ENCODE measurements at regions not wholly inside any gene's neighbourhood (a gene's known extent, or its start where the extent isn't known, plus 50 kb on each side); places are given as distances from the start of the nearest gene placed in this dataset.

- TF ChIP-seq EZH2 (IDR thresholded peaks at IDR 0.05; ENCODE audit: low read length, missing control alignments), result no peak
- TF ChIP-seq CTCF (conservative IDR thresholded peaks at IDR 0.05 in 1 of 2, IDR thresholded peaks at IDR 0.05 in 1 of 2; ENCODE audit: low read depth in 1 of 2, low read length in 2 of 2), result peak; percentile 15 to 38
- no peaks in the 10 kb centered on the region for H4K20me1 ChIP-seq (ENCODE audit: control insufficient read depth, extremely low read depth, insufficient read depth, low read length)
- H3K4me3 ChIP-seq (replicated peaks in 1 of 4; ENCODE audit: control extremely low read depth in 1 of 4, insufficient read depth in 1 of 4, low read depth in 3 of 4, low read length in 4 of 4), result no peak overlapping the region
- H3K79me2 ChIP-seq (ENCODE audit: control insufficient read depth, insufficient read depth, low read length), result no peaks in the 10 kb centered on the region
- no peak overlapping the region for H3K4me2 ChIP-seq (ENCODE audit: extremely low read depth, insufficient read depth, low read length)
- H3K9ac ChIP-seq (ENCODE audit: insufficient read depth, low read length), result no peak overlapping the region
- no peaks in the 10 kb centered on the region for H3K4me1 ChIP-seq (ENCODE audit: control insufficient read depth, extremely low read depth, insufficient read depth, low read length)
- DNase-seq (ENCODE audit: low read depth in 2 of 2), result peak; percentile 53 to 71
- H3K9me3 ChIP-seq (ENCODE audit: control insufficient read depth, insufficient read depth, low read depth, low read length), result no peaks in the 10 kb centered on the region
- peaks cover 17% of the 10 kb centered on the region for H3K27me3 ChIP-seq (ENCODE audit: control insufficient read depth, insufficient read depth, low read length)
- no peak overlapping the region for H3K27ac ChIP-seq (ENCODE audit: insufficient read depth, low read length)
- H2AFZ ChIP-seq (ENCODE audit: low read length), result no peak overlapping the region
- H3K36me3 ChIP-seq (ENCODE audit: control insufficient read depth, insufficient read depth, low read length), result no peaks in the 10 kb centered on the region
These were observed 66.3 kb upstream of the GLI2 start for GRCh38 chr2:120669121-120669952.

DNA sequence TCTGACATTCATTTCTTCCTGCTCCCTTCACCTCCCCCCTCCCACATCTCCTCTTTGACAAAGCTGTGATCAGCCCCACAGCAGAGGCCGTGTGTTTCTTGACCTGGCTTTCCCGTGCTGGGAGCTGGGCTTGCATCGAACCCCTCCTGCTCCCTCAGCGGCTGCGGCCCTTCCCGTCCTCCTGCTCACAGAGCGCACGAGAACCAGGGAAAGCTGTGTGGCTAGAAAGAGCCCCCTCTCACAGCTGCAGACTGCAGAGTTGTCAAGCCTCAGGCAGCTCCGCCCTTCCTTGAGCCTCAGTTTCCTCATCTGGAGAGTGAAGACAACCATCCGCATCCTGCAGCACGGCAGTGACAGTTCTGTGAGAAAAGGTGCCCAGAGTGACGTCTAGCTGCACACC lies 65.7 kb upstream of the GLI2 start:
- no peak overlapping the region for H2AFZ ChIP-seq (ENCODE audit: low read length)
- DNase-seq (ENCODE audit: low read depth in 2 of 2), result no peak

GRCh38 chr2:120670371-120670770 lies 65.3 kb upstream of the GLI2 start:
- H3K4me2 ChIP-seq (ENCODE audit: extremely low read depth, insufficient read depth, low read length), result no peak overlapping the region
- H3K4me1 ChIP-seq (ENCODE audit: control insufficient read depth, extremely low read depth, insufficient read depth, low read length), result no peaks in the 10 kb centered on the region
- no peak overlapping the region for H3K4me3 ChIP-seq (replicated peaks in 1 of 4; ENCODE audit: control extremely low read depth in 1 of 4, insufficient read depth in 1 of 4, low read depth in 3 of 4, low read length in 4 of 4)
- H2AFZ ChIP-seq (ENCODE audit: low read length), result no peak overlapping the region
- H3K9ac ChIP-seq (ENCODE audit: insufficient read depth, low read length), result no peak overlapping the region
- TF ChIP-seq CTCF (conservative IDR thresholded peaks at IDR 0.05 in 1 of 2, IDR thresholded peaks at IDR 0.05 in 1 of 2; ENCODE audit: low read depth in 1 of 2, low read length in 2 of 2) (no peak), EZH2 (IDR thresholded peaks at IDR 0.05; ENCODE audit: low read length, missing control alignments) (no peak)
- H3K27me3 ChIP-seq (ENCODE audit: control insufficient read depth, insufficient read depth, low read length), result peaks cover 17% of the 10 kb centered on the region
- H4K20me1 ChIP-seq (ENCODE audit: control insufficient read depth, extremely low read depth, insufficient read depth, low read length), result no peaks in the 10 kb centered on the region
- H3K36me3 ChIP-seq (ENCODE audit: control insufficient read depth, insufficient read depth, low read length), result no peaks in the 10 kb centered on the region
- no peak overlapping the region for H3K27ac ChIP-seq (ENCODE audit: insufficient read depth, low read length)
- H3K9me3 ChIP-seq (ENCODE audit: control insufficient read depth, insufficient read depth, low read depth, low read length), result no peaks in the 10 kb centered on the region
- H3K79me2 ChIP-seq (ENCODE audit: control insufficient read depth, insufficient read depth, low read length), result no peaks in the 10 kb centered on the region
- DNase-seq (ENCODE audit: low read depth in 2 of 2), result no peak

More for the DNA sequence above, 65.7 kb upstream of the GLI2 start:
- no peaks in the 10 kb centered on the region for H3K4me1 ChIP-seq (ENCODE audit: control insufficient read depth, extremely low read depth, insufficient read depth, low read length)
- no peak overlapping the region for H3K4me2 ChIP-seq (ENCODE audit: extremely low read depth, insufficient read depth, low read length)
- no peaks in the 10 kb centered on the region for H3K79me2 ChIP-seq (ENCODE audit: control insufficient read depth, insufficient read depth, low read length)
- no peaks in the 10 kb centered on the region for H4K20me1 ChIP-seq (ENCODE audit: control insufficient read depth, extremely low read depth, insufficient read depth, low read length)
- H3K27me3 ChIP-seq (ENCODE audit: control insufficient read depth, insufficient read depth, low read length), result peaks cover 17% of the 10 kb centered on the region
- H3K9ac ChIP-seq (ENCODE audit: insufficient read depth, low read length), result no peak overlapping the region
- no peak overlapping the region for H3K4me3 ChIP-seq (replicated peaks in 1 of 4; ENCODE audit: control extremely low read depth in 1 of 4, insufficient read depth in 1 of 4, low read depth in 3 of 4, low read length in 4 of 4)
- no peak overlapping the region for H3K27ac ChIP-seq (ENCODE audit: insufficient read depth, low read length)
- no peaks in the 10 kb centered on the region for H3K9me3 ChIP-seq (ENCODE audit: control insufficient read depth, insufficient read depth, low read depth, low read length)
- no peaks in the 10 kb centered on the region for H3K36me3 ChIP-seq (ENCODE audit: control insufficient read depth, insufficient read depth, low read length)
- no peak for TF ChIP-seq CTCF (conservative IDR thresholded peaks at IDR 0.05 in 1 of 2, IDR thresholded peaks at IDR 0.05 in 1 of 2; ENCODE audit: low read depth in 1 of 2, low read length in 2 of 2)
- no peak for TF ChIP-seq EZH2 (IDR thresholded peaks at IDR 0.05; ENCODE audit: low read length, missing control alignments)
